SK-N-SH (cell line): ENCODE measurements at regions not wholly inside any gene's neighbourhood (a gene's known extent, or its start where the extent isn't known, plus 50 kb on each side); places are given as distances from the start of the nearest gene placed in this dataset.

ENCODE experiments used
- CTCF ChIA-PET: fragments of 300-600, 350-600 bp; formaldehyde crosslinking; extraction: SDS; loops from one replicate; lab custom pipeline; 2021; lab: Yijun Ruan, JAX
- POLR2A ChIA-PET: fragments of 350-600 bp; sonication (Branson Sonifier 250); formaldehyde crosslinking; extraction: SDS; loops from one replicate; lab custom pipeline; 2020; ENCODE audit warnings: antibody characterized with exemption, inconsistent platforms; lab: Yijun Ruan, JAX
- DNase-seq: peaks from one replicate; pipeline ENCODE4 v3.0.0; 2012
- H2AFZ ChIP-seq: fragments of 200-600 bp; sonication (generic); 2 replicates; pipeline ENCODE4 v1.8.1; 2016; ENCODE audit warnings: antibody characterized with exemption, mild to moderate bottlenecking, low read depth
- H3F3A ChIP-seq: fragments of 200-600 bp; sonication (generic); replicated peaks from 2 replicates; pipeline ENCODE3; 2016; ENCODE audit warnings: antibody characterized with exemption, mild to moderate bottlenecking; ENCODE audit not compliant: insufficient read depth
- H3K27ac ChIP-seq, 2 experiments: fragments of 200-500 bp in 1 of 2; fragments of 200-600 bp in 1 of 2; sonication (Bioruptor generic) in 1 of 2; sonication (generic), shearing (Covaris generic) in 1 of 2; 2 replicates each; pipeline versions ENCODE4 v1.5.1 to v1.6.1; 2014 to 2016; ENCODE audit warnings: low read depth in 2 of 2, inconsistent platforms in 1 of 2, low read length in 1 of 2, mild to moderate bottlenecking in 1 of 2, mixed read lengths in 1 of 2
- H3K27me3 ChIP-seq: fragments of 200-600 bp; sonication (generic), shearing (Covaris generic); 2 replicates; pipeline ENCODE4 v1.6.1; 2016; ENCODE audit warnings: mixed run types; ENCODE audit not compliant: insufficient read depth
- H3K36me3 ChIP-seq, 2 experiments: fragments of 200-500 bp in 1 of 2; fragments of 200-600 bp in 1 of 2; sonication (Bioruptor generic) in 1 of 2; sonication (generic) in 1 of 2; replicated peaks in 1 of 2; 2 replicates each; pipeline versions ENCODE3 to v1.5.1; 2014 to 2016; ENCODE audit warnings: low read length in 1 of 2, mild to moderate bottlenecking in 1 of 2; ENCODE audit not compliant: insufficient read depth in 2 of 2, control insufficient read depth in 1 of 2
- H3K4me1 ChIP-seq, 2 experiments: fragments of 200-500 bp in 1 of 2; fragments of 200-600 bp in 1 of 2; sonication (Bioruptor generic) in 1 of 2; sonication (generic), shearing (Covaris generic) in 1 of 2; 2 replicates each; pipeline versions ENCODE4 v1.5.1 to v1.6.1; 2014 to 2016; ENCODE audit warnings: low read depth in 1 of 2, low read length in 1 of 2, mixed run types in 1 of 2; ENCODE audit not compliant: insufficient read depth in 2 of 2, control insufficient read depth in 1 of 2
- H3K4me2 ChIP-seq: fragments of 200-600 bp; sonication (generic), shearing (Covaris generic); 2 replicates; pipeline ENCODE4 v1.6.1; 2017; ENCODE audit warnings: mixed run types
- H3K4me3 ChIP-seq, 2 experiments: fragments of 200-500 bp in 1 of 2; fragments of 200-600 bp in 1 of 2; sonication (Bioruptor generic) in 1 of 2; sonication (generic), shearing (Covaris generic) in 1 of 2; 2 replicates each; pipeline versions ENCODE4 v1.5.1 to v1.8.1; 2014 to 2016; ENCODE audit warnings: low read depth in 2 of 2, inconsistent platforms in 1 of 2, low read length in 1 of 2, mild to moderate bottlenecking in 1 of 2, mixed read lengths in 1 of 2, moderate library complexity in 1 of 2
- H3K79me2 ChIP-seq: fragments of 200-600 bp; sonication (generic); 2 replicates; pipeline ENCODE4 v1.8.1; 2017; ENCODE audit warnings: mild to moderate bottlenecking; ENCODE audit not compliant: insufficient read depth
- H3K9ac ChIP-seq: fragments of 200-600 bp; sonication (generic); 2 replicates; pipeline ENCODE4 v1.6.1; 2017; ENCODE audit warnings: mixed run types
- H3K9me2 ChIP-seq: fragments of 200-600 bp; sonication (generic); 2 replicates; pipeline ENCODE4 v1.6.1; 2017; ENCODE audit warnings: mixed run types
- H3K9me3 ChIP-seq: fragments of 200-600 bp; sonication (generic); 2 replicates; pipeline ENCODE4 v1.6.1; 2017; ENCODE audit warnings: mixed run types, mild to moderate bottlenecking, moderate library complexity
- H4K20me1 ChIP-seq: fragments of 200-600 bp; sonication (generic); 2 replicates; pipeline ENCODE4 v1.6.1; 2017; ENCODE audit warnings: mild to moderate bottlenecking, mixed run types; ENCODE audit not compliant: insufficient read depth
- CHD2 ChIP-seq: fragments of 150-350 bp; IDR thresholded peaks from 2 replicates; pipeline ENCODE4 v1.6.1; 2018; ENCODE audit warnings: low read length; ENCODE audit not compliant: partially characterized antibody
- EP300 ChIP-seq, 2 experiments: IDR thresholded peaks; 2 replicates each; pipeline versions ENCODE4 v1.4.0 to v1.6.1; 2012; ENCODE audit warnings: borderline replicate concordance in 1 of 2, low read depth in 1 of 2, low read length in 1 of 2
- FOXM1 ChIP-seq: IDR thresholded peaks from 2 replicates; pipeline ENCODE4 v1.4.0; 2012; ENCODE audit warnings: low read depth, mild to moderate bottlenecking
- GABPA ChIP-seq: IDR thresholded peaks from 2 replicates; pipeline ENCODE4 v1.4.0; 2012; ENCODE audit warnings: low read depth, mild to moderate bottlenecking
- GATA2 ChIP-seq: sonication (generic); formaldehyde crosslinking; IDR thresholded peaks from 2 replicates; pipeline ENCODE4 v1.5.0; 2020; ENCODE audit warnings: mild to moderate bottlenecking, missing genetic modification reagents
- IRF3 ChIP-seq: fragments of 150-350 bp; IDR thresholded peaks from 2 replicates; pipeline ENCODE4 v1.6.1; 2016; ENCODE audit warnings: mild to moderate bottlenecking, low read depth, low read length
- JUND ChIP-seq: IDR thresholded peaks from 2 replicates; pipeline ENCODE4 v1.4.0; 2012
- MXI1 ChIP-seq: IDR thresholded peaks from 2 replicates; pipeline ENCODE4 v1.6.1; 2012; ENCODE audit warnings: mild to moderate bottlenecking, low read depth, low read length, improper control_type of control experiment
- NRF1 ChIP-seq: IDR thresholded peaks from 2 replicates; pipeline ENCODE4 v1.6.1; 2012; ENCODE audit warnings: low read depth, mild to moderate bottlenecking, low read length
- POLR2AphosphoS5 ChIP-seq: IDR thresholded peaks from 2 replicates; pipeline ENCODE4 v1.6.1; 2012; ENCODE audit warnings: low read depth, low read length
- RCOR1 ChIP-seq: fragments of 150-350 bp; IDR thresholded peaks from 2 replicates; pipeline ENCODE4 v1.6.1; 2017; ENCODE audit warnings: antibody characterized with exemption, low read length
- RXRA ChIP-seq: IDR thresholded peaks from 2 replicates; pipeline ENCODE4 v1.4.0; 2012; ENCODE audit warnings: low read depth, mild to moderate bottlenecking, borderline replicate concordance
- SIN3A ChIP-seq: IDR thresholded peaks from 2 replicates; pipeline ENCODE4 v1.6.1; 2012; ENCODE audit warnings: low read depth, mild to moderate bottlenecking, low read length, moderate library complexity, borderline replicate concordance
- SMC3 ChIP-seq: IDR thresholded peaks from 2 replicates; pipeline ENCODE4 v1.6.1; 2012; ENCODE audit warnings: low read depth, low read length, improper control_type of control experiment
- USF1 ChIP-seq: IDR thresholded peaks from 2 replicates; pipeline ENCODE4 v1.4.0; 2012; ENCODE audit warnings: low read depth, borderline replicate concordance
- USF2 ChIP-seq: fragments of 150-350 bp; IDR thresholded peaks from 2 replicates; pipeline ENCODE4 v1.6.1; 2017; ENCODE audit warnings: antibody characterized with exemption, low read length, low read depth, borderline replicate concordance
- YY1 ChIP-seq: IDR thresholded peaks from 2 replicates; pipeline ENCODE4 v1.4.0; 2012; ENCODE audit warnings: low read depth, mild to moderate bottlenecking
- TF ChIP-seq, protein P1 (sequence below): IDR thresholded peaks from 2 replicates; pipeline ENCODE4; 2012
- TF ChIP-seq, protein P2 (sequence below): IDR thresholded peaks from 2 replicates; pipeline ENCODE4 v1.4.0; 2012; ENCODE audit warnings: low read depth, borderline replicate concordance

DNA sequence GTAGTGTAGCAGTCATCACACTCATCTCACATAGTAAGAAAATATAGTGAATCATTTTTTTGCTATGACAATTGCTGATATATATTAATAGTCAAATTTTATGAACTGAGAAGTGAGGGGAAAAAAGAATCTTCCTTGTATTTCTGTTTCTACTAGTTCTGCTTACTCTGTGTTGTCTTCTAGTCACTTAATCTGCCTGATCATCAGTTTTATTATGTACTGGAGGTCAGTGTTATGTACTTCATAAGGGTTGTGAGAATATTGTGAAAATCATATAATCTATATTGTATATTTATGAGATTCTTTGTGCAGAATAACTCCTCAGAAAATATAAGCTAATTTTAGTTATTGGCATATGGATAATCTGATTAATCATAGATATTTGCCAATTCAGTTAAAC is 546.9 kb upstream of the RIOK2 start:
- H3K36me3 ChIP-seq, result no peaks in the 10 kb centered on the region
- H3K27me3 ChIP-seq, result no peaks in the 10 kb centered on the region
- no peaks in the 10 kb centered on the region for H3K9me2 ChIP-seq
- no peaks in the 10 kb centered on the region for H3K9me3 ChIP-seq
- no peak overlapping the region for H2AFZ ChIP-seq
- H3K4me3 ChIP-seq, result no peak overlapping the region
- no peak overlapping the region for H3K9ac ChIP-seq
- no peak for DNase-seq
- POLR2A ChIA-PET, result no interaction called here
- TF ChIP-seq NRF1 (no peak), GABPA (no peak), MXI1 (no peak), GATA2 (CRISPR knock-in tag) (no peak), SIN3A (no peak), RCOR1 (no peak), JUND (no peak), SMC3 (no peak), USF2 (no peak), RXRA (no peak), CHD2 (no peak), USF1 (no peak), YY1 (no peak), IRF3 (no peak), FOXM1 (no peak), POLR2AphosphoS5 (no peak), EP300 (IDR thresholded peaks at IDR 0.05; ENCODE audit: borderline replicate concordance in 1 of 2, low read depth in 1 of 2, low read length in 1 of 2) (no peak)
- TF ChIP-seq, protein P1, sequence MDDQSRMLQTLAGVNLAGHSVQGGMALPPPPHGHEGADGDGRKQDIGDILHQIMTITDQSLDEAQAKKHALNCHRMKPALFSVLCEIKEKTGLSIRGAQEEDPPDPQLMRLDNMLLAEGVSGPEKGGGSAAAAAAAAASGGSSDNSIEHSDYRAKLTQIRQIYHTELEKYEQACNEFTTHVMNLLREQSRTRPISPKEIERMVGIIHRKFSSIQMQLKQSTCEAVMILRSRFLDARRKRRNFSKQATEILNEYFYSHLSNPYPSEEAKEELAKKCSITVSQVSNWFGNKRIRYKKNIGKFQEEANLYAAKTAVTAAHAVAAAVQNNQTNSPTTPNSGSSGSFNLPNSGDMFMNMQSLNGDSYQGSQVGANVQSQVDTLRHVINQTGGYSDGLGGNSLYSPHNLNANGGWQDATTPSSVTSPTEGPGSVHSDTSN, result no peak
- TF ChIP-seq, protein P2, sequence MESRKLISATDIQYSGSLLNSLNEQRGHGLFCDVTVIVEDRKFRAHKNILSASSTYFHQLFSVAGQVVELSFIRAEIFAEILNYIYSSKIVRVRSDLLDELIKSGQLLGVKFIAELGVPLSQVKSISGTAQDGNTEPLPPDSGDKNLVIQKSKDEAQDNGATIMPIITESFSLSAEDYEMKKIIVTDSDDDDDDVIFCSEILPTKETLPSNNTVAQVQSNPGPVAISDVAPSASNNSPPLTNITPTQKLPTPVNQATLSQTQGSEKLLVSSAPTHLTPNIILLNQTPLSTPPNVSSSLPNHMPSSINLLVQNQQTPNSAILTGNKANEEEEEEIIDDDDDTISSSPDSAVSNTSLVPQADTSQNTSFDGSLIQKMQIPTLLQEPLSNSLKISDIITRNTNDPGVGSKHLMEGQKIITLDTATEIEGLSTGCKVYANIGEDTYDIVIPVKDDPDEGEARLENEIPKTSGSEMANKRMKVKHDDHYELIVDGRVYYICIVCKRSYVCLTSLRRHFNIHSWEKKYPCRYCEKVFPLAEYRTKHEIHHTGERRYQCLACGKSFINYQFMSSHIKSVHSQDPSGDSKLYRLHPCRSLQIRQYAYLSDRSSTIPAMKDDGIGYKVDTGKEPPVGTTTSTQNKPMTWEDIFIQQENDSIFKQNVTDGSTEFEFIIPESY, result no peak
- H3F3A ChIP-seq, result peaks cover 4% of the 10 kb centered on the region
- no peaks in the 10 kb centered on the region for H3K4me1 ChIP-seq
- H3K79me2 ChIP-seq, result no peaks in the 10 kb centered on the region
- no peaks in the 10 kb centered on the region for H4K20me1 ChIP-seq
- H3K4me2 ChIP-seq, result no peak overlapping the region
- CTCF ChIA-PET, result no interaction called here
- no peak overlapping the region for H3K27ac ChIP-seq
